ENCODE measurements at regions not wholly inside any gene's neighbourhood (a gene's known extent, or its start where the extent isn't known, plus 50 kb on each side); places are given as distances from the start of the nearest gene placed in this dataset.

GRCh38 chr10:10362800-10363199 lies 654.9 kb upstream of the CELF2 start:
- ChIA-PET CTCF (no interaction called here), POLR2A (no interaction called here)
- DNase-seq (ENCODE audit: extremely low spot score): no peak
- no peak for TF ChIP-seq CTCF (IDR thresholded peaks at IDR 0.05; ENCODE audit: control extremely low read depth, extremely low read depth, low read depth, missing control alignments)

- CTCF ChIA-PET: no interaction called here
- no peak for TF ChIP-seq CTCF (IDR thresholded peaks at IDR 0.05; ENCODE audit: control extremely low read depth, extremely low read depth, low read depth, missing control alignments)
- POLR2A ChIA-PET: no interaction called here
- DNase-seq (ENCODE audit: extremely low spot score): no peak
Observed at GRCh38 chr10:10363217-10363616, 654.5 kb upstream of the CELF2 start.

GRCh38 chr10:10364902-10365301 lies 652.8 kb upstream of the CELF2 start:
- no peak for TF ChIP-seq CTCF (IDR thresholded peaks at IDR 0.05; ENCODE audit: control extremely low read depth, extremely low read depth, low read depth, missing control alignments)
- CTCF ChIA-PET: interaction anchor here (1.8 kb wide), 1 partner anchor 11 kb away, joined by 5 read pairs; no protein-coding TSS in a partner anchor
- POLR2A ChIA-PET: no interaction called here
- no peak for DNase-seq (ENCODE audit: extremely low spot score)

- no peak for TF ChIP-seq CTCF (IDR thresholded peaks at IDR 0.05; ENCODE audit: control extremely low read depth, extremely low read depth, low read depth, missing control alignments)
- CTCF ChIA-PET: interaction anchor here (1.8 kb wide), 1 partner anchor 12 kb away, joined by 5 read pairs; no protein-coding TSS in a partner anchor
- DNase-seq (ENCODE audit: extremely low spot score): no peak
- POLR2A ChIA-PET: no interaction called here
Observed at GRCh38 chr10:10365676-10366075, 652.0 kb upstream of the CELF2 start.

DNA sequence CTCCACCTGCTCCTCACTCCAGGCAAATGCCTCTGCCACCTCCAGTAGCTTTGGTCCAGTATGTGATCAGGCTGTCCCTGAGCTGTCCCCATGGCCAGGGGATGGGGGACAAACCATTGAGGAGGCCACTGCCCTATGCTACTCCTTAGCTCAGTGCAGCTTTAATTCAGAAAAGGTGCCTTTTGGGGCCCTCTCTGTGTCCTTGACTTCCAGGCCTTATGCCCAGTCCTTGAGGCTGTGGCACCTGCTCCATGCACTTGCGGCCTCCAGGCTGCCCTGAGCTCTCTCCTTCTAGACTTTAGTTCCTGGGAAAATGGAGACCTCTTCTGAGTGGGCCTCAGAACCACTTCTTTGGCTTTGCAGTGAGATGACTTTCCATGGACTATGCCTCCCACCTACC lies 650.8 kb upstream of the CELF2 start:
- TF ChIP-seq CTCF (IDR thresholded peaks at IDR 0.05; ENCODE audit: control extremely low read depth, extremely low read depth, low read depth, missing control alignments): no peak
- ChIA-PET CTCF (no interaction called here), POLR2A (no interaction called here)
- DNase-seq (ENCODE audit: extremely low spot score): no peak

- ChIA-PET POLR2A (no interaction called here), CTCF (interaction anchor here (1.0 to 2.1 kb wide), 2 partner anchors 8 to 23 kb away, joined by 3 to 10 read pairs; no protein-coding TSS in a partner anchor)
- TF ChIP-seq CTCF (IDR thresholded peaks at IDR 0.05; ENCODE audit: control extremely low read depth, extremely low read depth, low read depth, missing control alignments): no peak
- DNase-seq (ENCODE audit: extremely low spot score): no peak
Observed at GRCh38 chr10:10367264-10367663, 650.4 kb upstream of the CELF2 start.
